ENCODE measurements at regions not wholly inside any gene's neighbourhood (a gene's known extent, or its start where the extent isn't known, plus 50 kb on each side); places are given as distances from the start of the nearest gene placed in this dataset.

GRCh38 chr1:163824006-163824405, 502.3 kb downstream of the NUF2 start (continued):
- TF ChIP-seq KAT2A (conservative IDR thresholded peaks at IDR 0.05; ENCODE audit: control insufficient read depth, low read depth, low read length) (no peak), NR2F1 (conservative IDR thresholded peaks at IDR 0.05) (no peak)

GRCh38 chr1:163824490-163824889, 502.7 kb downstream of the NUF2 start:
- no TSS peak for BruUV-seq (replicated peaks)
- Histone ChIP-seq H3K27ac (ENCODE audit: control insufficient read depth, insufficient read depth) (no peak overlapping the region), H2AFZ (ENCODE audit: control insufficient read depth, low read depth, low read length) (no peak overlapping the region), H3K36me3 (ENCODE audit: control insufficient read depth in 2 of 2, insufficient read depth in 2 of 2, low read length in 1 of 2) (no peaks in the 10 kb centered on the region), H4K20me1 (ENCODE audit: control insufficient read depth, insufficient read depth) (no peaks in the 10 kb centered on the region), H3K79me2 (ENCODE audit: control insufficient read depth, insufficient read depth, low read length) (no peaks in the 10 kb centered on the region), H3K9me3 (replicated peaks; ENCODE audit: control insufficient read depth, insufficient read depth, low read length) (no peaks in the 10 kb centered on the region), H3K4me1 (ENCODE audit: control insufficient read depth, insufficient read depth, low read length) (no peaks in the 10 kb centered on the region), H3K4me2 (ENCODE audit: control insufficient read depth, insufficient read depth) (no peak overlapping the region), H3K4me3 (no peak overlapping the region), H3K27me3 (replicated peaks in 1 of 2; ENCODE audit: control insufficient read depth in 2 of 2, insufficient read depth in 2 of 2, low read length in 1 of 2) (no peaks in the 10 kb centered on the region), H3K9ac (ENCODE audit: control insufficient read depth, insufficient read depth, low read length) (no peak overlapping the region)
- intact Hi-C loops (cut with micrococcal nuclease; ENCODE audit: unreplicated experiment) (loop anchor here (10.0 kb wide), 1 partner anchor 960 kb away; no protein-coding TSS in a partner anchor), in situ Hi-C loops (cut with MboI) (no loop called here)
- TF ChIP-seq IKZF1 (conservative IDR thresholded peaks at IDR 0.05) (no peak), ATF2 (IDR thresholded peaks at IDR 0.05; ENCODE audit: low read length) (no peak), YY1 (IDR thresholded peaks at IDR 0.05; ENCODE audit: low read depth, low read length) (no peak), SUZ12 (IDR thresholded peaks at IDR 0.05; ENCODE audit: unreplicated experiment) (no peak), FOS (IDR thresholded peaks at IDR 0.05; ENCODE audit: borderline replicate concordance, extremely low read depth, insufficient read length) (no peak), MEF2B (IDR thresholded peaks at IDR 0.05; ENCODE audit: partially characterized antibody, poor library complexity, severe bottlenecking) (no peak)
- no peak for FAIRE-seq
- ChIA-PET POLR2A (no interaction called here), SMC1A (ENCODE audit: uncharacterized antibody, unreplicated experiment) (no interaction called here), RAD21 (ENCODE audit: unreplicated experiment) (no interaction called here), CTCF (no interaction called here)
- no peak for DNase-seq (ENCODE audit: low read depth, low spot score)
- ATAC-seq, result no peak
- WGBS (ENCODE audit: insufficient coverage, insufficient replicate concordance, low lambda C conversion rate, missing lambda C conversion rate), result 2% methylated on average over 3 of the region's 3 CpGs
